ENCODE measurements at regions not wholly inside any gene's neighbourhood (a gene's known extent, or its start where the extent isn't known, plus 50 kb on each side); places are given as distances from the start of the nearest gene placed in this dataset.

- TF ChIP-seq EZH2 (IDR thresholded peaks at IDR 0.05; ENCODE audit: borderline replicate concordance, low read length) (no peak), CTCF (conservative IDR thresholded peaks at IDR 0.05 in 1 of 2, IDR thresholded peaks at IDR 0.05 in 1 of 2; ENCODE audit: extremely low read depth in 1 of 2, insufficient read depth in 1 of 2, low read depth in 1 of 2, low read length in 2 of 2) (no peak)
Observed at GRCh38 chr10:107340326-107340725, 175.8 kb upstream of the SORCS1 start.
